IPS-NIHi7 (cell line): ENCODE measurements at regions not wholly inside any gene's neighbourhood (a gene's known extent, or its start where the extent isn't known, plus 50 kb on each side); places are given as distances from the start of the nearest gene placed in this dataset.

Experiments used
- DNase-seq: peaks from one replicate; pipeline ENCODE4 v3.0.0; 2012; ENCODE audit warnings: mixed read lengths; ENCODE audit errors: extremely low spot score

DNA sequence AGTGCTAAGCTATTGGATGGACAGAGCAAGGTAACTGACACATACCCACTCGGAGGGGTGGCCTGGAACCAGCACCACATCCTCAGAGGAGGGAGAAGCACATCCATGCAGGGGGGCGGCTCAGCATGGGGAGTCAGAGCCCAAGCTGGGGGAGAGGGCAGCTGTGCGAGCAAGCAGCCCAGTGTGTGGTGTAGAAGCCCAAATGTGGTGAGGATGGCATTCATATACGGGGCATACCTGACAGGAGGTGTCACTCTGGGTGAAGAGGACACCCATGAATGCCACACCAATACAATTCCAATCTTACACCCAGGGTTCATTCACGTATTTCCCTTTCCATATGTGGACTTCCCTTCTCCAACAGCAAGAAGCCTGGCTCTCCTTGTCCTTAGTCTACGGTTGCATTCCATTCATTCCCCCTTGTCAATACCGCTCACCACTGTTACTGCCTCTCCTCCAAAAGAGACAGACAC is 58.7 kb upstream of the ACAN start:
- peak; percentile 57 for DNase-seq

DNA sequence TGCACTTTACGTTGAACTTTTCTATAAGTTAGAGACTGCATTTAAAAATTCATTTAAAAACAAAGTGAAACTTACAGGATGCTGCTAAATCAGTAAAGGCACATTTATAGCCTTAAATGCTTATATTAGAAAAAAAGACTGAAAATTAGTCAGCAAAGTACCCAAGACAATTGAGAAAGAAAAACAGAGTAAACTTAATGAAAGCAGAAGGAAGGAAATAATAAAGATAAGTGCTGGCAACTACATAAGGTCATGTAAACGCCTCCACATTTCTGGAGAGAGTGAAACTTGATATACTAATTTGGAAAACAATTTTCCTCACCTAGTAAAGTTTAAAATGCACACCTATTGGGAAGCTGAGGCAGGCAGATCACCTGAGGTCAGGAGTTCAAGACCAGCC is 58.2 kb upstream of the ACAN start:
- no peak for DNase-seq

DNA sequence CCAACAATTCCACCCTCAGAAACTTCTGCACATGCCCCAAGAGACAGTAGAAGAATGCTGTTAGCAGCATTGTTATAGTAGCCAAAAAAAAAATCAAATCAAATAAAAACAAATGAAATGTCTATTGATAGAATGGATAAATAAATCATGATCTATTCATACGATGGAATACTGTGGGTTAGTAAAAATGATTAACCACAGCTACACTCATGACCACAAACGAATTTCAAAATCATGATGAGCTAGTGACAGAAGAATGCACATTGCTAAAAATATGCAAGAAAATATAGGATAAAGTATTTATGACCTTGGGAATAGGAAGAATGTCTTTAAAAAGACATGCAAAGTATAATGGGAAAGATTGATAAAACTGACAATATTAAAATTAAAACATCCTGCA is 57.5 kb upstream of the ACAN start:
- no peak for DNase-seq

DNA sequence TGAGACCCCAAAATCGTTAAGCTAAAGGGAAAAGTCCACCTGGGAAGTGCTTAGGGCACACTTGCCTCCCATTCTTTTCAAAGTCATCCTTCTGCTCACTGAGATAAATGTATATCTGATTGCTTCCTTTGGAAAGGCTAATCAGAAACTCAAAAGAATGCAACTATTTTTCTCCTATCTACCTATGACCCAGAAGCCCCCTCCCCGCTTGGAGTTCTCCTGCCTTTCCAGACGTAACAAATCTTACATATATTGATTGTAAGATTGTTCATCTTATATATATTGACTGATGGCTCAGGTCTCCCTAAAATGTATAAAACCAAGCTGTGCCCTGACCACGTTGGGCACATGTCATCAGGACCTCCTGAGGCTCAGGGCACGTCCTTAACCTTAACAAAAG is 56.8 kb upstream of the ACAN start:
- DNase-seq: no peak

DNA sequence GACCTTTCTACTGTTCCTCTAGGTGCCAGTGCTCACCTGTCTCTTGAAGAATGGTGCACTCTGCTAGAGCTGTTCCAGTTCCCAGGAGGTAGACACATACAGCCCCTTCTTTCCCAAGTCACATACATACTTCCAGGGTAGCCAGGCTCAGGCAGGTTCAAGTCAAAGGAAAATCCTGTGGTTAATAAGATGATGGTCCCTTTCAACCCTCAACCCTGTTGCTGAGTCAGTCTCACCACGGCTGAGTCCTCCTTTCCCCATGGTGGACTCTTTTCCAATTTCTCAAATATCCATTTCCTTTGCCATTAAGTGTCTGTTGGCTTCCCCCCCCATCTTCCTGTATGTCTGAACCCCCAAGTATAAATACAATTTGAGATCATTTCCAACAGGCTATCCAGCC is 56.1 kb upstream of the ACAN start:
- DNase-seq: no peak

DNA sequence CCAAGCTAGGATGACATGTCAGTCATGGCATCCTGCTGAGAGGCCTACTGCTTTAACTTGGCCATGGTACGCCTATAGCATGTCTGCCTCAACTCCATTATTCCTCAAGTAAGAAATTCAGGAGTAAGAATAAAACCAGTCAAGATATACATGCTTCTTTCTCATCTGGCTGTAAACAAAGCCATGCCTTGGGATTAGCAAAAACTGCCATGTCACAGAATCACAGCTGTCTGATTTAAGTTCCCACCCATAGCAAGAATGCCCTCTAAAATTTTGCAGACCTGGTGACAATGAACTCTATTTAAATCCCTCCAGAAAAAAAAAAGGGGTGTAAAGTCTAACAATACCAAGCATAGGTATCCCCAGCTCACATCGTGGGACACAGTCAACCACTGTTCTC is 55.6 kb upstream of the ACAN start:
- DNase-seq: no peak

DNA sequence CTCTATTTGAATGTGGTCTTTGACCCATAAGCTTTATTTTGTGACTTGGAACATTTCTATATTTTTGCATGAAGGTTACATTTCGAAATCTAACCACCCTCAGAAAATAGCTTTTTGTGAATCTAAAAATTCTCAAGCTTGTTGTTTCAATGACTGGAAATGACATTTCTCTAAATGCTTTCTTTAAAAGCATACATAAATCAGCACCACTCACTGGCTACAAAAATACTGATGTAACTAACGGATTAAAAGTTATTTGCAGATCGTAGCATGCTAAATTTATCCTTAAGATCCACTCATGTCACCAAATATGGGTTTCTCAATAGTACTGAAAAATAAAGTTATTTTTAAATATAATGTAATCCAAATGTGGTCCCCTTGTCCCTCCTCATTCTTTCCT is 55.2 kb upstream of the ACAN start:
- no peak for DNase-seq

DNA sequence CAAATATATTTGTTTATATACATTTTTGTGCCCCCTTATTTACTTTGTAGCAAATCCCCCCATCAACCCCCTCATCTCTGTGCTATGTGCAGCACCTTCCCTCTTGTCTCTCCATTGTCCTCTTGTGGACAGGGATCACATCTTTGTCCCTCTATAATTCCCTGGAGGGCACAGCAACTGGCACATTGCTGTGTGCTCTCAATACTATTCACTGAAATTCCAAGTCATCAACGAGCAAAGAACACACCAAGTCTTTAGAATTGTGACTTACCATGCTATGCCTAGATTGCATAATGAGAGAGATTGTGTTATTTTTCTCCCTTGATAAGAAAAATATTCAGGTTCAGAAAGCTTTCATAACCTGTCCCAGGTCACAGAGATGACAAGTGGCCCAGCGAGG is 54.6 kb upstream of the ACAN start:
- DNase-seq: no peak

DNA sequence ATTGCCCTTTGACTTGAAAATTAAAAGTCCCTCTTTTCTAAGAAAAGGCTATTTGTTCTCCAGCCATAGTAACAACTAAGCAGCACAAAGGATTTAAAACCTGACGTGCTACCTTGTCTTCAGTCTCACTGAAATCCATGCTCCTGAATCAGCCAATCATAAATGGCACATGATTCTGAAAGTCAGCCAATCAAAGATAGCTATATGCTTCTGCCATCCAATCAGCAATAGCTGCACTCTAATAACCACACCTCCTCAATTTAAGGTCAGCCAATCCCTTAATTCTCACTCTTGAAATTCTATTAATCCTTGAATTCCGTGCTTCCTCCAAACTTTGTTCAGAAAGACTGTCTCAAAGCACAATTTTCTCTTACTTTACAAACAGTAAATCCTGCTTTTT is 53.5 kb upstream of the ACAN start:
- DNase-seq: no peak

DNA sequence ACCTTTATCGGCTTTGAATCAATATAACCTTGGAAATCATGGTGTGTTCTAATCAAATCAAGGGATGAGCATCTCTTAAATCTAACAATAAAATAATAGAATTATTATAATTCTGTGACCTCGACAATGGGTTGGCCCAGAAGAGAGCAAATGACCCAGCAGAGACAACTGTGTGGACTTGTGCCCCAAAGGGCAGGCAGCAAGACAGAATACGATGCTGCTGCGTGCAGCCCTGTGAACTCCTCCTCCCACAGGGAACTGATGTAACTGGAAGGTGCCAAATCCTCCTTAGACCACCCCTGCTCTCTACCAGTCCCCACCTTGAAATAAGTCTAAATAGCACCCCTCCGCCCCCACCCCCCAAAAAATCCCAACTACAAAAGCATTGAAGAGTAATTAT is 50.7 kb upstream of the ACAN start:
- no peak for DNase-seq

DNA sequence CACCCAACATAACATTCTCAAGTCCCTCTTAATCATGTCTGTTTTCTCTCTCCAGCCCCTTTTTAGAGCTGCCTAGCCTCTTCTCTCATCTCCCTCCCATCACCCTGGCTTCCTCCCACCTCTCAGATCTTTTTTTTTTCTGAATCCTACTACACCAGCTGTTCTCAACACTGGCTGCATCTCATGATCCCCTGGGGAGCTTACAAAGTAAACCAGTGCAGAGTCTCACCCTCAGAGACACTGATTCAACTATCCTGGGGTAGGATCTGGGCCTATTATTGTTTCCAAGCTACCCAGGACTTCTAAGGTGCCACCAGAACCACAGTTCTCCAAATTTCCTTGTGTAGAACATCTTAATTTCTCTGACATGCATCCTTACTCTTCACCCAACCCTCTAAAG is 50.3 kb upstream of the ACAN start:
- no peak for DNase-seq
